ENCODE measurements at regions not wholly inside any gene's neighbourhood (a gene's known extent, or its start where the extent isn't known, plus 50 kb on each side); places are given as distances from the start of the nearest gene placed in this dataset.

DNA sequence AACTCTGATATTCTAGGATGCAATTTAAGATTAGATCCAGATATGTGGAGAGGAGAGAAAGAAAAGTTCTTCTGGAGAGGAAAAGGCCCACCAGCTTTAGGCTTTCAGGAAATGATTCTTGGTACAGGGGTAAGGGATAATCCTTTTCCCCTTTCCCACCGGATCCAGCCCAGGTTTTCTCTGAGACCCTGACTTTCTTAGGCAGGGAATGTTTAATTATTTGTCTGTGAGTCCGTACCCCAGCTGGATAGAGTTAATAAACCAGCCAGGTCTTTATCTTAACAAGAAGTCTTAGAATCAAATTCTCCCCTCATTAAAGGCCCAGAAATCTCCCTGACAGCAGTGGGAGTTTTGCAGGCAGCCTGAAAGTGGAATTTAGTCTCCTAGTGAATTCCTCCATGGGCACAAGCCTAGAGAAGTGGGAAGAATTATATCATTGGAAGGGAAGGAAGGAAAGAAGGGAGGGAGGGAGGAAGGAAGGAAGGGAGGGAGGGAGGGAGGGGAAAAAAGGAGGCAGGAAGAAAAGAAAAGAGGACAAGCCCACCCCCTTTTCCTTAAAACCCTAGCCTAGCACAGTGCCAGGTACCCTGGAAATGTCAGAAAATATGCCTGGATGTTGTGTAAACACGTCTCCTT, 189.0 kb downstream of the PLPP3 start:
- in situ Hi-C loops (cut with HindIII; ENCODE audit: low sequenced_read_pairs): no loop called here

DNA sequence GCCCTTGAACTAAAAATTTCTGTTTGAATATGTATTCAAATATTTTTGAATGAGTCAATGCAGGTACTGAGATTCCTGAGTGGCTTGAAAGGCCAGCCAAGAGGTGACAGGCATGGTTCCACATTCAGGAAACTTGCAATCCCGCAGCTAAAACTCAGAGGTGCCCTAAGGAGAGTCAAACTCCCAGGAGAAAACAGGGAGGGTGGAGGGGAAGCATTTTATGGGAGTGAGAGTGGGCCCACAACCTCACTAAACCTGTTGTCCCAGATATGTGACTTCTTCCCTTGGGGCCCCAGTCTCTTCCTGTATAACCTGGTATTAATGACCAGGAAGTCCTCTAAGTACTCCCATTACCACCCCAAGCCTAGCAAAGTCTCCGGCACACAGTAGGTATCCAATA, 189.6 kb downstream of the PLPP3 start:
- in situ Hi-C loops (cut with HindIII; ENCODE audit: low sequenced_read_pairs): no loop called here
- TF ChIP-seq, protein P1, sequence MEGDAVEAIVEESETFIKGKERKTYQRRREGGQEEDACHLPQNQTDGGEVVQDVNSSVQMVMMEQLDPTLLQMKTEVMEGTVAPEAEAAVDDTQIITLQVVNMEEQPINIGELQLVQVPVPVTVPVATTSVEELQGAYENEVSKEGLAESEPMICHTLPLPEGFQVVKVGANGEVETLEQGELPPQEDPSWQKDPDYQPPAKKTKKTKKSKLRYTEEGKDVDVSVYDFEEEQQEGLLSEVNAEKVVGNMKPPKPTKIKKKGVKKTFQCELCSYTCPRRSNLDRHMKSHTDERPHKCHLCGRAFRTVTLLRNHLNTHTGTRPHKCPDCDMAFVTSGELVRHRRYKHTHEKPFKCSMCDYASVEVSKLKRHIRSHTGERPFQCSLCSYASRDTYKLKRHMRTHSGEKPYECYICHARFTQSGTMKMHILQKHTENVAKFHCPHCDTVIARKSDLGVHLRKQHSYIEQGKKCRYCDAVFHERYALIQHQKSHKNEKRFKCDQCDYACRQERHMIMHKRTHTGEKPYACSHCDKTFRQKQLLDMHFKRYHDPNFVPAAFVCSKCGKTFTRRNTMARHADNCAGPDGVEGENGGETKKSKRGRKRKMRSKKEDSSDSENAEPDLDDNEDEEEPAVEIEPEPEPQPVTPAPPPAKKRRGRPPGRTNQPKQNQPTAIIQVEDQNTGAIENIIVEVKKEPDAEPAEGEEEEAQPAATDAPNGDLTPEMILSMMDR (IDR thresholded peaks at IDR 0.05; ENCODE audit: low read depth, low read length, missing control alignments): no peak
- DNase-seq (ENCODE audit: low read depth): no peak
- H3K4me3 ChIP-seq (ENCODE audit: low read depth, low read length): no peak overlapping the region

More for the DNA sequence above, 189.0 kb downstream of the PLPP3 start:
- no peak for DNase-seq (ENCODE audit: low read depth)
- H3K4me3 ChIP-seq (ENCODE audit: low read depth, low read length): no peak overlapping the region
- TF ChIP-seq, protein P1 (IDR thresholded peaks at IDR 0.05; ENCODE audit: low read depth, low read length, missing control alignments): no peak

DNA sequence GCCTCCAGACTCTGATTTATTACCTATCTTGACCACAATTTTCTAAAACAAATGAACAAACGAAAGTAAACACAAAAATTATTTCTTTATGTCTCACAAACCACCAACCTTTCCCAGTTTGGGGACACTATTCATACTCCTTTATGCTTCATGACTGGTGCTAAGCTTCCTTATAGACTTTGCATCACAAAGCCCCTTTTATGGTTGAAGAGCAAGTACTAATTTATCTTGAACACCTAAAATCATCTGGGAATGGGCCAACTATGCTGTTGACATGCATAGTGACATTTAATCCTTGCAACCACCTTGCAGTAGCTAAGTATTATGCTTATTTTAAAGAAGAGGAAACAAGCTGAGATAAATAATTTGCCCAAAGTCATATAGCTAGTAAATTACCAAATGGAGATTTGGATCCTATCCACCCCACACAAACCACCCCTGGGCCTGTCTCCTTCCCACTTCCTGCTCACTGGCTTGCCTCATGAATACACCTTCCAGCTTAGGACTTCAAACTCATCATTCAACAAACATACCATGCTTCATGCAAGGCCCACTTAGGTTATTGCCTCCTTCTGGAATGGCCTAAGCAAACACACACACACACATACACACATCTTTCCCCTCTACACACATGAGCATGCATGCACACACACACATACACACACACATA, 192.2 kb downstream of the PLPP3 start:
- DNase-seq (ENCODE audit: low read depth): peak; percentile 60
- H3K4me3 ChIP-seq (ENCODE audit: low read depth, low read length): no peak overlapping the region
- in situ Hi-C loops (cut with HindIII; ENCODE audit: low sequenced_read_pairs): no loop called here
- TF ChIP-seq, protein P1 (IDR thresholded peaks at IDR 0.05; ENCODE audit: low read depth, low read length, missing control alignments): no peak

DNA sequence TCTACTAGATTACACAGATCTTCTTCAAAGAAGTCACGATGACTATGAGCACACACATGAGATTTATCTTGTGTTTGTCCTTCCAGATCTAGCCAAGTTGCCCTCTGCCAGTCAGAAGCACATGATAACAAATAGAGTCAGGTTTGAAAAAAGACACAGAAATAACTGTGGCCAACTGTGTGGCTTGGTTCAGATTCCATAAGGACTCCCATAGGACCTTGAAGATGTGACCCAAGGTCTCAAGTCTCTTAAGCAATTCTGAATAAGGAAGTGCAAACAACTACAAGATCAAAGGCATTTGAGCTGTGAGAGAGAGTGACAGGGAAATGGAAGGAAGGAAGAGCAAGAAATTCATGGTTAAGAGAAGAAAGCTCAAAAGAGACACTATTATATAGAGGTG, 194.0 kb downstream of the PLPP3 start:
- no peak for DNase-seq (ENCODE audit: low read depth)
- TF ChIP-seq, protein P1 (IDR thresholded peaks at IDR 0.05; ENCODE audit: low read depth, low read length, missing control alignments): no peak
- in situ Hi-C loops (cut with HindIII; ENCODE audit: low sequenced_read_pairs): no loop called here
- no peak overlapping the region for H3K4me3 ChIP-seq (ENCODE audit: low read depth, low read length)

DNA sequence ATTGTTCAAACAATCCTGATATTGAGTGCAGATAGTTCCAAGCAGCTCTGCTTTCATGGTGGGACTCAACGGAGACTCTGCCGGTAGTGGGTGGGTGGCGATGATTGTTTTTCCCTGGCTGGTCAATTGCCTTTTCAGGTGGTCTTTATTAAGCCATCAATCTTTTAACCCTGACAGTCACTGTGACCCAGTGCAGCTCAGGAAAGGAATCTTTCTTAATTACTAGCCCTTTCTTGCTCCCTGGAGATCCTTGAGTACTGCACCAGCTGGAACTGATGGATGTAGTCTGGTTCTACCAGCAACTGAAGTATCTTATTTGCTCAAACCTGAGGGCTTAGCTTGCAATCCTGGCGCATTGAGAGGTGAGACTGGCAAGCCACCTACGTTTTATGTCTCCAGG, 196.4 kb downstream of the PLPP3 start:
- in situ Hi-C loops (cut with HindIII; ENCODE audit: low sequenced_read_pairs): no loop called here
- H3K4me3 ChIP-seq (ENCODE audit: low read depth, low read length): no peak overlapping the region
- no peak for DNase-seq (ENCODE audit: low read depth)
- TF ChIP-seq, protein P1 (IDR thresholded peaks at IDR 0.05; ENCODE audit: low read depth, low read length, missing control alignments): no peak

DNA sequence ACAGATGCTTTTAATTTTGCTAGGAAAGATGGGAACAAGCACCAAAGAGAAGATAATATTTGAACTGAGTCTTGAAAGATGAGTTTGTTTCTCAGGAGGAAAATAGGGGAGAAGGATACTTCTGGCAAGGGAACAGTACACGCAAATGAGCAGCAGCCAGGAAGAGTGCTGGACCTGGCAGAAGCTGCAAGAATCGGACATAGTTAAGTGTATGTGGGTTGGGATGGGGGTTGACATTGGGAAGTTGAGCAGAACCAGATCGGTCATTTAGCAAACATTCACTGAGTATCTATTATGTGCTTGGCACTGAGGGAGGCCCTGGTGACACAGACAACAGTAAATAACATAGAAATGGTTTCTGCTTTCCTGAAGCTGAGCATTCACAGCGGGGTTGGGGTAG, 198.8 kb downstream of the PLPP3 start:
- in situ Hi-C loops (cut with HindIII; ENCODE audit: low sequenced_read_pairs): no loop called here
- no peak overlapping the region for H3K4me3 ChIP-seq (ENCODE audit: low read depth, low read length)
- no peak for DNase-seq (ENCODE audit: low read depth)
- TF ChIP-seq, protein P1 (IDR thresholded peaks at IDR 0.05; ENCODE audit: low read depth, low read length, missing control alignments): no peak

Measured in astrocyte of the cerebellum (primary cell).